ENCODE measurements at regions not wholly inside any gene's neighbourhood (a gene's known extent, or its start where the extent isn't known, plus 50 kb on each side); places are given as distances from the start of the nearest gene placed in this dataset.

- no peak for DNase-seq (ENCODE audit: low read depth)
Observed at GRCh38 chr3:170780955-170781354, 89.0 kb downstream of the RPL22L1 start.

- no peak for DNase-seq (ENCODE audit: low read depth)
Observed at GRCh38 chr3:170780471-170780870, 89.5 kb downstream of the RPL22L1 start.

- no peak for DNase-seq (ENCODE audit: low read depth)
Observed at GRCh38 chr3:170778240-170779217, 91.5 kb downstream of the RPL22L1 start.

GRCh38 chr3:170777564-170777926, 92.5 kb downstream of the RPL22L1 start:
- DNase-seq (ENCODE audit: low read depth) = no peak

- DNase-seq (ENCODE audit: low read depth) = no peak
Observed at GRCh38 chr3:170776887-170777563, 93.0 kb downstream of the RPL22L1 start.

GRCh38 chr3:170773682-170774425, 96.1 kb downstream of the RPL22L1 start:
- DNase-seq (ENCODE audit: low read depth) = no peak

GRCh38 chr3:170772175-170772574, 97.8 kb downstream of the RPL22L1 start:
- no peak for DNase-seq (ENCODE audit: low read depth)

GRCh38 chr3:170768334-170768801, 101.6 kb downstream of the RPL22L1 start:
- DNase-seq (ENCODE audit: low read depth) = no peak

GRCh38 chr3:170767576-170767941, 102.4 kb downstream of the RPL22L1 start:
- DNase-seq (ENCODE audit: low read depth) = no peak

- DNase-seq (ENCODE audit: low read depth) = no peak
Observed at GRCh38 chr3:170766823-170767575, 103.0 kb downstream of the RPL22L1 start.

GRCh38 chr3:170766253-170766652, 103.7 kb downstream of the RPL22L1 start:
- no peak for DNase-seq (ENCODE audit: low read depth)

GRCh38 chr3:170765419-170766078, 104.4 kb downstream of the RPL22L1 start:
- no peak for DNase-seq (ENCODE audit: low read depth)

- DNase-seq (ENCODE audit: low read depth) = no peak
Observed at GRCh38 chr3:170764017-170764416, 106.0 kb downstream of the RPL22L1 start.

GRCh38 chr3:170762064-170762463, 107.9 kb downstream of the RPL22L1 start:
- no peak for DNase-seq (ENCODE audit: low read depth)

- no peak for DNase-seq (ENCODE audit: low read depth)
Observed at GRCh38 chr3:170761103-170761502, 108.9 kb downstream of the RPL22L1 start.

- DNase-seq (ENCODE audit: low read depth) = no peak
Observed at GRCh38 chr3:170760174-170760526, 109.8 kb downstream of the RPL22L1 start.

GRCh38 chr3:170759511-170760173, 110.4 kb downstream of the RPL22L1 start:
- no peak for DNase-seq (ENCODE audit: low read depth)

- no peak for DNase-seq (ENCODE audit: low read depth)
Observed at GRCh38 chr3:170757038-170757437, 113.0 kb downstream of the RPL22L1 start.

GRCh38 chr3:170754311-170754693, 115.7 kb downstream of the RPL22L1 start:
- DNase-seq (ENCODE audit: low read depth) = no peak

- DNase-seq (ENCODE audit: low read depth) = no peak
Observed at GRCh38 chr3:170753421-170754310, 116.3 kb downstream of the RPL22L1 start.
